ENCODE measurements at regions not wholly inside any gene's neighbourhood (a gene's known extent, or its start where the extent isn't known, plus 50 kb on each side); places are given as distances from the start of the nearest gene placed in this dataset.

- ATAC-seq (peak in 1 of 2 experiments; percentile 49; a peak in 1 of 6 replicates), DNase-seq (ENCODE audit: low read depth in 1 of 2, low spot score in 1 of 2) (peak in 1 of 2 experiments; percentile 26), FAIRE-seq (no peak)
- no peak overlapping the region for H3K4me3 ChIP-seq
- TF ChIP-seq RAD21 (conservative IDR thresholded peaks at IDR 0.05 in 1 of 2, IDR thresholded peaks at IDR 0.05 in 1 of 2) = peak in 1 of 2 experiments; percentile 21; a peak in 1 of 5 replicates
- no peak for TF ChIP-seq NPAS2 (CRISPR knock-in tag; IDR thresholded peaks at IDR 0.05; ENCODE audit: borderline replicate concordance)
- no peak overlapping the region for H3K27ac ChIP-seq
- ChIA-PET CTCF (interaction anchor here (0.6 to 0.7 kb wide), 3 partner anchors 16 to 114 kb away, joined by 3 to 5 read pairs (median 3); no protein-coding TSS in a partner anchor), POLR2A (interaction anchor here (0.6 kb wide), 1 partner anchor 349 kb away, joined by 3 read pairs; no protein-coding TSS in a partner anchor)
- H3K9me3 ChIP-seq = no peaks in the 10 kb centered on the region
- H3K4me2 ChIP-seq = 0 out of 3 replicates have a peak overlapping the region, but pooled peaks have one; percentile 14
- WGBS (ENCODE audit: missing lambda C conversion rate) = 14% methylated on average over 3 of the region's 3 CpGs
- no peaks in the 10 kb centered on the region for H3K4me1 ChIP-seq
Observed at GRCh38 chr4:166169111-166169510, 296.1 kb downstream of the TLL1 start.

DNA sequence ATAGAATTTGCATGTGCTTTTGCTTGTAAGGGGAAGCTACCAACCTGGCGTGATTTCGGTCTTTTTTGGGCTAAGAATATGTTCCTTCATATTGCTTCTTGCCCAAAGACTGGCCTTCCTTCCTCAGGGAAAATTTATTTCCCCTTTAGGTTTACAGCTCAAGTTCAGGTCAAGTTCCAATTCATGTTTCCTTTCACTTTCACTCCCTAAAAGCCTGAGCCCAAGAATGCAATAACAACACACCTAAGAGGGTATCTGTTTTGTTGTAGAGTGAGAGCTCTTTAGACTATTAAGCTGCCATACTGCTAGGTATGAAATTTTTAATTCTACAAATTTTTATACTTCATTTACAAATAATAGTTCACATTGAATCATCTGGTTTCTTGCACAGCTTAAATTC lies 299.6 kb downstream of the TLL1 start:
- H3K9me3 ChIP-seq = no peaks in the 10 kb centered on the region
- no peak for DNase-seq (ENCODE audit: low read depth in 1 of 2, low spot score in 1 of 2)
- TF ChIP-seq CBX8 (IDR thresholded peaks at IDR 0.05) = no peak
- TF ChIP-seq, protein P1, sequence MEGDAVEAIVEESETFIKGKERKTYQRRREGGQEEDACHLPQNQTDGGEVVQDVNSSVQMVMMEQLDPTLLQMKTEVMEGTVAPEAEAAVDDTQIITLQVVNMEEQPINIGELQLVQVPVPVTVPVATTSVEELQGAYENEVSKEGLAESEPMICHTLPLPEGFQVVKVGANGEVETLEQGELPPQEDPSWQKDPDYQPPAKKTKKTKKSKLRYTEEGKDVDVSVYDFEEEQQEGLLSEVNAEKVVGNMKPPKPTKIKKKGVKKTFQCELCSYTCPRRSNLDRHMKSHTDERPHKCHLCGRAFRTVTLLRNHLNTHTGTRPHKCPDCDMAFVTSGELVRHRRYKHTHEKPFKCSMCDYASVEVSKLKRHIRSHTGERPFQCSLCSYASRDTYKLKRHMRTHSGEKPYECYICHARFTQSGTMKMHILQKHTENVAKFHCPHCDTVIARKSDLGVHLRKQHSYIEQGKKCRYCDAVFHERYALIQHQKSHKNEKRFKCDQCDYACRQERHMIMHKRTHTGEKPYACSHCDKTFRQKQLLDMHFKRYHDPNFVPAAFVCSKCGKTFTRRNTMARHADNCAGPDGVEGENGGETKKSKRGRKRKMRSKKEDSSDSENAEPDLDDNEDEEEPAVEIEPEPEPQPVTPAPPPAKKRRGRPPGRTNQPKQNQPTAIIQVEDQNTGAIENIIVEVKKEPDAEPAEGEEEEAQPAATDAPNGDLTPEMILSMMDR (IDR thresholded peaks at IDR 0.05) = no peak
- TF ChIP-seq ESRRA (IDR thresholded peaks at IDR 0.05; ENCODE audit: borderline replicate concordance, low read length) = no peak
- no peak for TF ChIP-seq RARB (CRISPR knock-in tag; IDR thresholded peaks at IDR 0.05)
- TF ChIP-seq HOXB5 (CRISPR knock-in tag; IDR thresholded peaks at IDR 0.05) = no peak
- no peak for TF ChIP-seq RNF2 (IDR thresholded peaks at IDR 0.05; ENCODE audit: borderline replicate concordance, low read depth)
- TF ChIP-seq NR3C1 (IDR thresholded peaks at IDR 0.05) = no peak
- no peak for TF ChIP-seq RAD21 (conservative IDR thresholded peaks at IDR 0.05 in 1 of 2, IDR thresholded peaks at IDR 0.05 in 1 of 2)
- no peak for TF ChIP-seq JUN (IDR thresholded peaks at IDR 0.05)
- TF ChIP-seq RFX5 (IDR thresholded peaks at IDR 0.05) = no peak
- TF ChIP-seq NPAS2 (CRISPR knock-in tag; IDR thresholded peaks at IDR 0.05; ENCODE audit: borderline replicate concordance) = no peak
- no peak for TF ChIP-seq PHF8 (IDR thresholded peaks at IDR 0.05; ENCODE audit: borderline replicate concordance, low read depth)
- no peak for TF ChIP-seq FOSB (CRISPR knock-in tag; IDR thresholded peaks at IDR 0.05)
- TF ChIP-seq CBX2 (IDR thresholded peaks at IDR 0.05; ENCODE audit: borderline replicate concordance, low read depth) = no peak
- no peak for TF ChIP-seq HEYL (CRISPR knock-in tag; IDR thresholded peaks at IDR 0.05)
- TF ChIP-seq ZC3H11A (IDR thresholded peaks at IDR 0.05) = no peak
- no peak for TF ChIP-seq HES2 (IDR thresholded peaks at IDR 0.05)
- ATAC-seq = no peak
- no peak for FAIRE-seq
- CTCF ChIA-PET = interaction anchor here (1.5 kb wide), 1 partner anchor 421 kb away, joined by 7 read pairs; no protein-coding TSS in a partner anchor
- no peak overlapping the region for H3K4me3 ChIP-seq
- no peaks in the 10 kb centered on the region for H3K4me1 ChIP-seq
- POLR2A ChIA-PET = no interaction called here
- H3K4me2 ChIP-seq = no peak overlapping the region; the same call in 2 of the 3 replicates
- WGBS (ENCODE audit: missing lambda C conversion rate) = 31% methylated on average over 2 of the region's 2 CpGs
- no peak overlapping the region for H3K27ac ChIP-seq

- no peak for FAIRE-seq
- TF ChIP-seq FOXS1 (CRISPR knock-in tag; IDR thresholded peaks at IDR 0.05) (no peak), POLR2A (IDR thresholded peaks at IDR 0.05; ENCODE audit: low read length) (no peak), CHD2 (IDR thresholded peaks at IDR 0.05; ENCODE audit: low read length, partially characterized antibody) (no peak), TFCP2L1 (CRISPR knock-in tag; IDR thresholded peaks at IDR 0.05) (no peak), ZFP36 (IDR thresholded peaks at IDR 0.05; ENCODE audit: borderline replicate concordance, partially characterized antibody) (no peak), CBX8 (IDR thresholded peaks at IDR 0.05) (no peak), BHLHE40 (IDR thresholded peaks at IDR 0.05; ENCODE audit: low read depth, low read length) (no peak), NPAS2 (CRISPR knock-in tag; IDR thresholded peaks at IDR 0.05; ENCODE audit: borderline replicate concordance) (no peak), PBX3 (IDR thresholded peaks at IDR 0.05) (no peak), HES2 (IDR thresholded peaks at IDR 0.05) (no peak), RARB (CRISPR knock-in tag; IDR thresholded peaks at IDR 0.05) (no peak), POLR2AphosphoS2 (conservative IDR thresholded peaks at IDR 0.05; ENCODE audit: low read length) (no peak)
- TF ChIP-seq, protein P1 (IDR thresholded peaks at IDR 0.05) = no peak
- TF ChIP-seq, protein P2, sequence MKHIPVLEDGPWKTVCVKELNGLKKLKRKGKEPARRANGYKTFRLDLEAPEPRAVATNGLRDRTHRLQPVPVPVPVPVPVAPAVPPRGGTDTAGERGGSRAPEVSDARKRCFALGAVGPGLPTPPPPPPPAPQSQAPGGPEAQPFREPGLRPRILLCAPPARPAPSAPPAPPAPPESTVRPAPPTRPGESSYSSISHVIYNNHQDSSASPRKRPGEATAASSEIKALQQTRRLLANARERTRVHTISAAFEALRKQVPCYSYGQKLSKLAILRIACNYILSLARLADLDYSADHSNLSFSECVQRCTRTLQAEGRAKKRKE (CRISPR knock-in tag; IDR thresholded peaks at IDR 0.05; ENCODE audit: low read depth) = no peak
Observed at GRCh38 chr4:166174717-166175490, 301.9 kb downstream of the TLL1 start.

More at GRCh38 chr4:166174717-166175490, 301.9 kb downstream of the TLL1 start:
- 26% methylated on average over 4 of the region's 4 CpGs for WGBS (ENCODE audit: missing lambda C conversion rate)
- Histone ChIP-seq H3K27ac (no peak overlapping the region), H3K4me3 (no peak overlapping the region), H3K4me1 (no peaks in the 10 kb centered on the region), H3K4me2 (peak overlapping the region; percentile 12; the same call in 1 of the 3 replicates), H3K9me3 (no peaks in the 10 kb centered on the region)
- DNase-seq (ENCODE audit: low read depth in 1 of 2, low spot score in 1 of 2) = peak in 1 of 2 experiments; percentile 27
- no peak for ATAC-seq
- POLR2A ChIA-PET = no interaction called here
- CTCF ChIA-PET = interaction anchor here (1.2 kb wide), 1 partner anchor 9 kb away, joined by 6 read pairs; no protein-coding TSS in a partner anchor
